Mucosa of descending colon (tissue), 3 donors: ENCODE measurements at regions not wholly inside any gene's neighbourhood (a gene's known extent, or its start where the extent isn't known, plus 50 kb on each side); places are given as distances from the start of the nearest gene placed in this dataset.

Experiments used
- ATAC-seq: fragments of 200-7000 bp; cut with Tn5 transposase; one replicate; pipeline ENCODE4 v1.9.1; 2020; ENCODE audit warnings: mild to moderate bottlenecking, moderate library complexity
- DNase-seq, 3 donors: peaks; one replicate each; pipeline ENCODE4 v3.0.0-alpha.2; 2020
- H3K36me3 ChIP-seq: fragments of 200-600 bp; one replicate; pipeline ENCODE4 v1.8.0; 2021; ENCODE audit warnings: low read depth, mild to moderate bottlenecking
- H3K4me1 ChIP-seq: fragments of 200-600 bp; one replicate; pipeline ENCODE4 v1.8.0; 2021; ENCODE audit warnings: low read depth, mild to moderate bottlenecking
- H3K4me3 ChIP-seq: fragments of 200-600 bp; one replicate; pipeline ENCODE4 v1.8.0; 2021; ENCODE audit warnings: mild to moderate bottlenecking
- H3K9me3 ChIP-seq: fragments of 200-600 bp; one replicate; pipeline ENCODE4 v1.8.0; 2021; ENCODE audit warnings: mild to moderate bottlenecking
- CTCF ChIP-seq: fragments of 200-600 bp; IDR thresholded peaks from one replicate; pipeline ENCODE4 v1.8.0; 2022; ENCODE audit warnings: antibody characterized with exemption, mild to moderate bottlenecking
- intact Hi-C, 2 donors: fragments of 100-400 bp; cut with DNase I in 1 of 2; cut with micrococcal nuclease in 1 of 2; formaldehyde crosslinking; loops; one replicate each; pipeline versions ENCODE4 v1.11.0 to v1.11.1; 2022; cut with DNase I, micrococcal nuclease
- donor health status: DM: no; HTN: no; CAD: no; lungs with moderate emphysema.
- donor health status: DM: no; HTN: no; CAD: no.
- donor health status: DM: no; HTN: yes; CAD: no.

GRCh38 chr19:13556552-13556951, 50.3 kb upstream of the CACNA1A start:
- no peak for DNase-seq
- ATAC-seq: no peak
- no peak for TF ChIP-seq CTCF
- H3K4me3 ChIP-seq: no peak overlapping the region
- intact Hi-C loops: no loop called here
- no peaks in the 10 kb centered on the region for H3K36me3 ChIP-seq
- H3K4me1 ChIP-seq: no peaks in the 10 kb centered on the region
- H3K9me3 ChIP-seq: no peaks in the 10 kb centered on the region
